H54 (cell line): ENCODE measurements at regions not wholly inside any gene's neighbourhood (a gene's known extent, or its start where the extent isn't known, plus 50 kb on each side); places are given as distances from the start of the nearest gene placed in this dataset.

Experiments
- DNase-seq: peaks from one replicate; pipeline ENCODE4 v3.0.0; 2011; ENCODE audit warnings: low spot score, mixed read lengths; ENCODE audit not compliant: insufficient read length
- FAIRE-seq: peaks from 3 replicates; lab custom pipeline; 2011; peaks lifted over from hg19 to GRCh38; lab: Jason Lieb, UNC
- POLR2A ChIP-seq: IDR thresholded peaks from 2 replicates; pipeline ENCODE4 v1.6.1; 2011; ENCODE audit warnings: low read depth, mild to moderate bottlenecking, low read length

DNA sequence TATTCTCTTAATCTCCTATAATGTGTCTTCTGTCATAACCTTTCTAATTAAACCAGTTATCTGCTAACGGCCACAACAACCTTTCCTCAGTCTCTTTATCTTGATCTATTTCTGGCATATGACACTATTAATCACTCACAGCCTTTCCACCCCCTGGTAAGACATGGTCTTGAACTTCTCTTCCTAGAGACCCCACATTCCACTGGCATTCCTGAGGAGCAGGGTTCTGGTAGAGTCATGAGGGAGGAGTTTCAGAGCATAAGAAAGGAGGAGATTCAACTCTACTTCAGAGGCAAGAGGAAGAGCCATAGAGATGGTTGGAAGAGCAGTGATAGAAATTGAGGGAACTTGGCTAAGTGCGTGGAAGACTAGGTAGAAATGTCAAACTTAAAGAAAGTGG, 325.6 kb downstream of the BLID start:
- no peak for FAIRE-seq
- no peak for TF ChIP-seq POLR2A
- no peak for DNase-seq

DNA sequence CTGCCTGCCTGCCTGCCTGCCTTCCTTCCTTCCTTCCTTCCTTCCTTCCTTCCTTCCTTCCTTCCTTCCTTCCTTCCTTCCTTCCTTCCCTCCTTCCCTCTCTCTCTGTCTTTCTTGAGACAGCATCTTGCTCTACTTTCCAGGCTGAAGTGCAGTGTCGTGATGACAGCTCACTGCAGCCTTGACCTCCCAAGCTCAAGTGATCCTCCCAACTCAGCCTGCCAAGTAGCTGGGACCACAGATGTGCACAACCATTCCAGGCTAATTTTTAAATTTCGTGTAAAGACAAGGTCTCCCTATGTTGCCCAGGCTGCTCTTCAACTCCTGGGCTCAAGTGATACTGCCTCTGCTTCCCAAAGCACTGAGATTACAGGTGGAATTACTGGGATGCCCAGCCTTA, 328.2 kb upstream of the SORL1-AS1 start:
- FAIRE-seq = no peak
- no peak for DNase-seq

DNA sequence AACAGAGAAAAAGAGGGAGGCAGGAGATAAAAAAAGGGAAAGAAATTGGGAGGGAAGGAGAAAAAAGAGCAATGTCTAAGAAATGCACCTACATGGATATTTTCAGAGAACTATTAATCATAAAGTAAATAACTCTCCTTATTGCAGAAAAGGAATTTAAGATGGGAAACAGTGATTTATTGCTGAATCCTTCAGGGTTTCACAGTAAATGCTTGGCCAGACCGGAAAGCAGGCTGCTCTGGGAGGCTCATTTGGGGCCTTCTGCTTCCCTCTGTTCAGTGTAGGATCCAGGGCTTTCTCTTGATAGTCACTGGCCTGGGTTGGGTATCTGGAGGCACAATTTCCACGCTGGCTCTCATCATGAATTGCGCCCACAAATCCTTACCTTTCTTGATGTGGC, 324.3 kb upstream of the SORL1-AS1 start:
- no peak for TF ChIP-seq POLR2A
- FAIRE-seq = no peak
- no peak for DNase-seq

More for the DNA sequence above, 328.2 kb upstream of the SORL1-AS1 start:
- no peak for TF ChIP-seq POLR2A

DNA sequence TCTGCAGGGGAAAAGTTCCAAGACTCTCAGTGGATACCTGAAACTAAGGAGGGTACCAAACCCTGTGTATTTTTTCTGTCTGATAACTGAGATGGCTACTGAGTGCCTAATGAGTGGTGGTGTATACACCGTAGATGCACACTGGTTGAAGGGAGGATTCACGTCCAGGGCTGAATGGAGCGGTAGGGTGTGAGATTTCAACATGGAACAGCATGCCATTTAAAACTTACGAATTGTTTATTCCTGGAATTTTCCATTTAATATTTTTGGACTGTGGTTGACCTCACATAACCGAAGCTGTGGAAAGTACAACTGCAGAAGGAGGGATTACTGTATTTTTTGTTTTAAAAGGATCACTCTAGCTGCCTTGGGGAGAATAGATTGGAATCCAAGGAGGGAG, 322.5 kb upstream of the SORL1-AS1 start:
- no peak for DNase-seq
- FAIRE-seq = no peak
- TF ChIP-seq POLR2A = no peak

DNA sequence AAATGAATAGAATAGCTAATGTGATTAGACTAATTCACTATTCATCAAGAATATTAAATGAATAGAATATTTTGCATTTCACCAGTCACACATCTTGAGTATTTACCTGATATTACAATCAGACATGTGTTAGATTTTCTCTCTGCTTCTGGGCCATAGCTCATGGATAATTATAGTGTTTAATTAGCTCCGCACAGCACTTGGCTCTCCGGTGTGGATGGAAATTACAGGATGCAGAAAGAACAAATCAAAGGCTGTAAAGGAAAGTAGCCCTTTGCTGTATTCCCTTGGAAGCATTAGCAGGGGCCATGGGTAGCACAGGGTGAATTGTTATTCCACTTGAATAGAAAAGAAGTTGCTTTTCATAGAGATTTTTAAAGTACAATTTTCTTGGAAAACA, 320.3 kb upstream of the SORL1-AS1 start:
- DNase-seq (no peak), FAIRE-seq (no peak)
- no peak for TF ChIP-seq POLR2A

DNA sequence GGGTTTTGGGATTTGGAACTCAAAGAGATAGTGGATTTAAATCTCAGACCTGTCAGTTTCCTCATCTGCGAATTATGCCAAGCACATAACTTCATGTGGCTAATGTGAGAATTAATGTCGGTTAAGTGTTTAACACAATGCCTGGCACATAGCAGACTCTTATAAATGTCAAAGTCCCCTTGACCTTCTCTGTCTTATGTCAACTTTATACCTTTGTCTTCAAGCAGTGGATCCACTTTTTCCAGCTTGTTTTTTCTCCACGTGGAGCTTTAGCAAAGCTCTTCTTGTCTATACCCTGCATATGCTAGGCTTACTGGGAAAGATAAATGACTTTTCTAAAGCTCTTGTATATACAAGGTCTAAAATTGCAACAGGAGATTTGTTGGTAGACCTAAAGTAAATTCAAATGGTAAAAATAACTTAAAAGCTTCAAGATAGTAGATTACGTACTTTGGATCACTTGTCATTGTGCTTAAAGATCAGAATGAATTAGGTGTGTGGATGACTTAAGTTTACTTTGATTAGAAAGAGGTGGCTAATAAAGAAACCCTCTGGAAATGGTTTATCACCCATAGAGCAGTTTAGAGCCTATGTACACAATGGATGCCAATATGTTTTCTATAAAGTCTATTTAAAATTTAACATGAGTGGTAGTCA, 318.3 kb upstream of the SORL1-AS1 start:
- FAIRE-seq = no peak
- DNase-seq = no peak
- no peak for TF ChIP-seq POLR2A

DNA sequence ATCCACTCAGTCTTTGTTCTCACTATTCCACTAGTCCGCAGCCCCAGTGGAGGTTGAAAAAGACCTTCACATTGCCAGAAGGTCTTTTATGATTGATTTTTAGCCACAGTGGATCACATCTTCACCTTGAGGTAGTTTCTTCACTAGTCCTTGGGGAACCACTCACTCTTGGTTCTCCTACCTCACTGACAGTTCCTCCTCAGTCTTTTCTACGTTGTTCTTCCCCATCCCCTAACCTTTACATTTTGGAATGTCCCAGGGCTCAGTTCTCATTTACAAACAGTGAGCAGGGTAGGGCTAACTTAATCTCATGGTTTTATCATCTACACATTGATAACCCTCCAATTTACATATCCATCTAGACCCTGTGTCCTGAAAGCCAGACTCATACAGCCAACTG, 316.4 kb upstream of the SORL1-AS1 start:
- FAIRE-seq = no peak
- DNase-seq = no peak
- TF ChIP-seq POLR2A = no peak

DNA sequence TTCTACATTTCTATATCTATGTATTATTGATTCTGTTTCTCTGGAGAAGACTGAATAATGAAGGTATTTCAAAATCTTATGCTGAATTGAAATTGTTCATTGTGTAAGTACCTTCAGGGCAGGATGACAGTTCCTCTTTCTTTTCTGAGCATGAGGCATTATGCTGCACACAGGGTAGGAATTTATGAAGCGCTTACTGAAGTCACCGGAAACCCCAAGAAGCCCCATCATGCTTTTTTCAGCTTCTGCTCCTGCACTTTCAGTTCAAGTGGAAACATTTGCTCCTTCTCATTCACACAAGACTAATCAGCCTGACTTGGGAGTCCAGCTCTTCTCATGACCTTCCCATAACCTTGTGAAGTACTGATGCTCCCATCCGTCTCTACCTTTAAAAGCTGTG, 314.7 kb upstream of the SORL1-AS1 start:
- DNase-seq = no peak
- no peak for FAIRE-seq
- TF ChIP-seq POLR2A = no peak

DNA sequence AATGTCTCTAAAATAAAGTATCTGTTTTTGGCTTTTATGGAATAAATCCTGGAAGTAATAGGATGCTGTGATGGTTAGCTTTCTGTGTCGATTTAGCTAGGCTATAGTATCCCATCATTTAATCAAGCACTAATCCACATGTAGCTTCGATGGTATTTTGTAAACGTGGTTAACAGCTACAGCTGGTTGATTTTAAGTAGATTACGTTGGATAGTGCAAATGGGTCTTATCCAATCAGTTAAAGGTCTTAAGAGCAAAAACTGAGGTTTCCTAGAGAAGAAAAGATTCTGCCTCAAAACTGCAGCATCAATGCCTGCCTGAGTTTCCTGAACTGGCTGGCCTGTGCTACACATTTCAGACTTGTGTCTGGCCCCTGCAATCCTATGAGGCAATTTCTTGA, 314.2 kb upstream of the SORL1-AS1 start:
- DNase-seq = no peak
- FAIRE-seq = no peak
- TF ChIP-seq POLR2A = no peak

DNA sequence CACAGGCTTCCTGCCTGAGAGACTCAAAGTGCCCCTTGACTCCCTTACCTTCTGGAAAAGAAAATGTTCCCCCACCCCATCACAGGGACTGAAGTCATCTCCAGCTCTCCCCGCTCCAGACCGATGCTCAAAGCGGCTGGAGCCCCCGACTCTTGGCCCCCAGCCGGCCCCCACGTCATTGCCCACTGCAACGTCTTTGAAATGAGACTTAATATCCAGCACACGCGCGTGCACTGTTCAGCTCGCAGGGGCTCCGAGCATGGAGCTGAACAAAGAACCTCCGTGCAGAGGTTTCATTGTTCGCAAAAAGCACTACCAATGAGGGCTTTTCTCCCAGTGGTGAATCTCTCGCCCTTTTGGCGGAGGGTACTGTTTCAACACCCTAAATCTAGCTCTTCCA, 313.4 kb upstream of the SORL1-AS1 start:
- DNase-seq = no peak
- FAIRE-seq = no peak
- TF ChIP-seq POLR2A = no peak

DNA sequence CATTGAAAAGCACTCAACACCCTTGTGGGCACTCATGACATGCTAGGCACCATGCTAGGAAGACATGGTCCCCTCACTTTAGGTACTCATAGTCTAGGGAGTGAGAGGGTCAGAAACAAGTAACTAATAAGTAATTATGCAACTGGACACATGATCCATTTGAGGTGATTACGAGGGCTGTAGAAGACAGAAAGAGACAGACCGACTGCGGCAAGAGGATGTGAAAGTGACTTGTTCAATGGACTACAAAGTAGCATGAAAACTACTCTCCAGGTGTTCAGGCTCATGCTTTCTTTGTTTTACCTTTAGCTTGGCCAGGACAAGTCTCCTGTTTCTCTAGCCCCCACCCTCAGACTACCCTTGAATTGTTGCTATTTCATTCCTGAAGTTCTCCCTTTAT, 310.8 kb upstream of the SORL1-AS1 start:
- no peak for TF ChIP-seq POLR2A
- FAIRE-seq (no peak), DNase-seq (no peak)

DNA sequence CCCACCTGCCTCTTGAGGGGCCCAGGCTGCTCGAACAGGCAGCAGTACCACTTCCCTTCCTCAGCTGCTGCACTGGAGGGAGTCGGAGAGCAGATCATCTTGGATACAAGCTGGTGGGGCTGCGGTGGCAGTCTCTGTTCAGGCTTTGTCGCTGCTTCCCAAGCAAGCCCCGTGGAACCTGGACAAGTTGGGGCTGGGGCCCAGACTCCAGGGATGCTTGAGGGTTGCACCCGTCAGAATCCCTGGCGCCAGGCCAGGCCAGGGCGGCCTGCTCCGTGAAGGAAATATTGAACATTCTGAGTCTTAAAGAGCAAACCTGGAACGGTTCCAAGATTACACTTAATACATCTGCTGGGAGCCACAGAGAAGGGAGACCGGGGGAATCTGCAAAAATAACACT, 310.1 kb upstream of the SORL1-AS1 start:
- no peak for FAIRE-seq
- no peak for DNase-seq

DNA sequence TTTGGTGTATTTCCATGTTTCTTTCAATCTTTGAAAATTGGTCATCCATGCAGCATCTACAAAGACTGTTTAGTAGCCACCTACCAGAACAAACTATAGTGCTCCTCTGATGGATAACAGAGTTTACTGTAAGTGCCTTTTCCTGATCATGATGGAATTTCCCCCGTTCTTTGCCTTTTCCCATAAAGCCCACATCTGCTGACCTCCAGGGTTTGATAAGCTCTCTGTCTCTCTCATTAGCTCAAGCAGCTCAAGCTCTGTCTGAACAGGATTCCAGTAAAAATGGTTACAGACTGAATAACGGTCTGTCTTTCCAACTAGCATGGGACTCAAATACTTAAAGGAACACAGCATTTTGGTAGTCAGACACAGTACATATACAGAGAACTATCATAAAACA, 308.4 kb upstream of the SORL1-AS1 start:
- no peak for DNase-seq
- TF ChIP-seq POLR2A = no peak
- no peak for FAIRE-seq

More for the DNA sequence above, 310.1 kb upstream of the SORL1-AS1 start:
- no peak for TF ChIP-seq POLR2A

DNA sequence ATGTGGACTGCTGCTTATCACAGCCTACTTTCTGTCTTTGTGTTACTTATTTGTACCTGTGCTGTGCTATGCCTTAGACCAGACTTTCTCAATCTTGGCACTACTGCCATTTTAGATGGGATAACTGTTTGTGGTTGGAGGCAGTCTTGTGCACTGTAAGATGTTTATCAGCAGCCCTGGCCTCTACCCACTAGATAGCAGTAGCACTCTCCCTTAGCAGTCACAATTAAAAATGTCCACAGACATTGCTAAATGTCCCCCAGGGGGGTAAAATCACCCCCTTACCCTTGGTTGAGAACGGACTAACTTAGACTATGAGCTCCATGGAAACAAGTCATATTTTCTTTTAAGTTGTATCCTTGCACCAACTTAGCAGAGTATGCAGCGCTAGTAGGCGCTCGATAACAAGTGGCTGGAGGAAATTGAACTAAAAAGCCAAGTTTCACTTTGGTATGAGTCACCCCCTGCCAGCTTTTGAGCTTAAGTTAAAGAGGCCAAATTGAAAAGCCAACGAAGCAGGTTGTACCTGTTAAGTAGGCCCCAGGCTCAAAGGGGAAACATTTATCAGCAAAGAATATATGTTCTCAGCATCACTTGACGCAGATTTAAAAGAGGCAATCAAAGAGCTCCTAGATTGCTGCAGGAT, 304.8 kb upstream of the SORL1-AS1 start:
- no peak for TF ChIP-seq POLR2A
- FAIRE-seq (no peak), DNase-seq (no peak)

DNA sequence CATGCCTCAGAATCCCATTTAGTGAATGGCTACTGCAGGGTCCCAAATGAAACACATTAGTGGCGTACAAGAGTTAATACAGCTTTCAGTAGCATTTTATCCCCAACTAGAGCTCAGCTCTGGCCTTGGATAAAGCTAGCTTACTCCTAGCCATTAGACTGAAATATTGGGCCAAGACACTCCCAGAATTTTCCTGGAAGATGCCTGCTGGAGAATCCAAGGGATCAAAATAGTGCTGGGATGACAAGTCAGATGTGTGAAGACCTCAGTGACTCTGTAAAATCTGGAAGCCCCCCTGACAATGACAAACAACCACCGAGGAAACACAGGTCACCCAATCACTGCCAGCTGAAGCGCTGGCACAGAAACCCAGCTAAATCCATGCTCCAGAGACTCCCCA, 303.1 kb upstream of the SORL1-AS1 start:
- FAIRE-seq (no peak), DNase-seq (no peak)
- TF ChIP-seq POLR2A = no peak
